ENCODE measurements at regions not wholly inside any gene's neighbourhood (a gene's known extent, or its start where the extent isn't known, plus 50 kb on each side); places are given as distances from the start of the nearest gene placed in this dataset.

- Histone ChIP-seq H3K27ac (no peak overlapping the region), H3K27me3 (no peaks in the 10 kb centered on the region), H3K4me1 (no peaks in the 10 kb centered on the region), H3K9me3 (peaks cover 0 to 30% (median 14%) of the 10 kb centered on the region in 12 donors), H3K36me3 (no peaks in the 10 kb centered on the region), H3K4me3 (no peak overlapping the region)
- WGBS, 4 donors: 70 to 78% (median 75%) methylated on average over 3 of the region's 3 CpGs
- DNase-seq: no peak
- TF ChIP-seq, protein P1, sequence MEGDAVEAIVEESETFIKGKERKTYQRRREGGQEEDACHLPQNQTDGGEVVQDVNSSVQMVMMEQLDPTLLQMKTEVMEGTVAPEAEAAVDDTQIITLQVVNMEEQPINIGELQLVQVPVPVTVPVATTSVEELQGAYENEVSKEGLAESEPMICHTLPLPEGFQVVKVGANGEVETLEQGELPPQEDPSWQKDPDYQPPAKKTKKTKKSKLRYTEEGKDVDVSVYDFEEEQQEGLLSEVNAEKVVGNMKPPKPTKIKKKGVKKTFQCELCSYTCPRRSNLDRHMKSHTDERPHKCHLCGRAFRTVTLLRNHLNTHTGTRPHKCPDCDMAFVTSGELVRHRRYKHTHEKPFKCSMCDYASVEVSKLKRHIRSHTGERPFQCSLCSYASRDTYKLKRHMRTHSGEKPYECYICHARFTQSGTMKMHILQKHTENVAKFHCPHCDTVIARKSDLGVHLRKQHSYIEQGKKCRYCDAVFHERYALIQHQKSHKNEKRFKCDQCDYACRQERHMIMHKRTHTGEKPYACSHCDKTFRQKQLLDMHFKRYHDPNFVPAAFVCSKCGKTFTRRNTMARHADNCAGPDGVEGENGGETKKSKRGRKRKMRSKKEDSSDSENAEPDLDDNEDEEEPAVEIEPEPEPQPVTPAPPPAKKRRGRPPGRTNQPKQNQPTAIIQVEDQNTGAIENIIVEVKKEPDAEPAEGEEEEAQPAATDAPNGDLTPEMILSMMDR (IDR thresholded peaks at IDR 0.05): no peak
- no peak for TF ChIP-seq POLR2A (IDR thresholded peaks at IDR 0.05)
- no peak for ATAC-seq
- intact Hi-C loops (cut with DNase I): no loop called here
These were observed 227.7 kb upstream of the PEX5L start for GRCh38 chr3:180264479-180264878.

DNA sequence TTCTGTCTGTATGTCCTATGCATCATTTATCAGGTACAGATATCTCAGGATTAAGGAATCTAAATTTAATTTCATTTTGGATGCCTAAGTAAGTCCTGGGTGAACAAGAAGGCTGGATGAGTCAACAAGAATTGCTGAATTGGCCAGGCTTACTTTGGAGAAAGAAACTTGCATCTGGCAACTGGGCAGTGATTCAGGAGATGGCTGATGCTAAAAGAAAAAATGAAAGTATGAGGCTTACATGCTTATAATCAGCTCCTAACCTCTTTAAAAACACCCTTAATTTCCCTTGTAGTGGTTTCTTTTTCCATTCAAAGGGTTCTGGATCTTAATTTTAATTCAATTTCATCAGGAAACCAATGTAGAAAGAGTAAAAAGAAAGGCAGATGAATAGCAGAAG is 228.8 kb upstream of the PEX5L start:
- Histone ChIP-seq H3K9me3 (peaks cover 0 to 26% (median 12%) of the 10 kb centered on the region in 12 donors), H3K27ac (no peak overlapping the region), H3K4me1 (no peaks in the 10 kb centered on the region), H3K27me3 (no peaks in the 10 kb centered on the region), H3K36me3 (no peaks in the 10 kb centered on the region), H3K4me3 (no peak overlapping the region)
- DNase-seq (no peak), ATAC-seq (no peak)
- TF ChIP-seq POLR2A (IDR thresholded peaks at IDR 0.05): no peak
- TF ChIP-seq, protein P1 (IDR thresholded peaks at IDR 0.05): no peak
- intact Hi-C loops (cut with DNase I): no loop called here

- intact Hi-C loops (cut with DNase I): no loop called here
- Histone ChIP-seq H3K9me3 (peaks cover 0 to 10% (median under 1%) of the 10 kb centered on the region in 12 donors), H3K4me3 (no peak overlapping the region), H3K36me3 (no peaks in the 10 kb centered on the region), H3K27me3 (no peaks in the 10 kb centered on the region), H3K4me1 (no peaks in the 10 kb centered on the region), H3K27ac (no peak overlapping the region)
- TF ChIP-seq, protein P1 (IDR thresholded peaks at IDR 0.05): no peak
- no peak for TF ChIP-seq POLR2A (IDR thresholded peaks at IDR 0.05)
- DNase-seq: no peak
- 33 to 41% (median 37%) methylated on average over 3 of the region's 3 CpGs for WGBS, 4 donors
- no peak for ATAC-seq
These were observed 230.6 kb upstream of the PEX5L start for GRCh38 chr3:180267202-180267843.

DNA sequence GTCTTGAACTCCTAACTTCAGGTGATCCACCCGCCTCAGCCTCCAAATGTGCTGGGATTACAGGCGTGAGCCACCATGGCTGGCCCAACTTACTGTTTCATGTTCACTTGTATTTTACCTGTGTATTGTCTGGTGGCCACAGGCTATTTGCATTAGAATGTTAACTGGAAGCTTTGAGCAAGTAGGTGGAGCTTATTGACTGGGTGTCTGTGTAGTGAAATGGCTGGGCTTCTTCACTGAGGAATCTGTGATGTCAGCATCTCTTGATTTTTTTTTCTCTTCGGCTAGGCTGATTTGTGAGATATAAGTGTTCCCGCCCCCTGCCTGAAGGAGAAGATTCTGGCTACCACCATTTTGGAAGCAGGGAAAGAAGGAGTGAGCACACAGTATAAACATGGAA is 237.8 kb upstream of the PEX5L start:
- Histone ChIP-seq H3K4me3 (no peak overlapping the region), H3K27me3 (no peaks in the 10 kb centered on the region), H3K27ac (no peak overlapping the region), H3K4me1 (peaks cover 0 to 4% (median 0%) of the 10 kb centered on the region in 12 donors), H3K36me3 (no peaks in the 10 kb centered on the region), H3K9me3 (peaks cover 0 to 8% (median 0%) of the 10 kb centered on the region in 12 donors)
- DNase-seq (no peak), ATAC-seq (no peak)
- no peak for TF ChIP-seq POLR2A (IDR thresholded peaks at IDR 0.05)
- TF ChIP-seq, protein P1 (IDR thresholded peaks at IDR 0.05): no peak
- WGBS, 4 donors: 74 to 86% (median 80%) methylated on average over 4 of the region's 4 CpGs
- intact Hi-C loops (cut with DNase I): no loop called here
